Right forelimb (tissue), 1 donor: ENCODE measurements at regions not wholly inside any gene's neighbourhood (a gene's known extent, or its start where the extent isn't known, plus 50 kb on each side); places are given as distances from the start of the nearest gene placed in this dataset.
"Not testable (repeated sequence)": the region's sequence is repeated elsewhere in the genome, so short reads cannot be mapped to it uniquely, and the experiment has no call there.

ENCODE experiments used
- DNase-seq: peaks from one replicate; pipeline ENCODE4 v3.0.0-alpha.2; 2018

GRCh38 chr5:2063380-2063779 lies 180.7 kb upstream of the IRX4 start:
- not testable (repeated sequence) for DNase-seq

- no peak for DNase-seq
Measured at GRCh38 chr5:2052687-2053086, 170.0 kb upstream of the IRX4 start.

- DNase-seq = no peak
Measured at GRCh38 chr5:2049876-2050275, 167.2 kb upstream of the IRX4 start.

- DNase-seq = no peak
Measured at GRCh38 chr5:2048664-2049063, 165.9 kb upstream of the IRX4 start.

- no peak for DNase-seq
Measured at GRCh38 chr5:2047341-2047927, 164.7 kb upstream of the IRX4 start.

- DNase-seq = no peak
Measured at GRCh38 chr5:2044041-2044440, 161.3 kb upstream of the IRX4 start.

GRCh38 chr5:2039180-2039531 lies 156.4 kb upstream of the IRX4 start:
- no peak for DNase-seq

GRCh38 chr5:2038321-2039179 lies 155.8 kb upstream of the IRX4 start:
- peak; percentile 67 for DNase-seq

GRCh38 chr5:2036885-2037284 lies 154.2 kb upstream of the IRX4 start:
- no peak for DNase-seq

- DNase-seq = no peak
Measured at GRCh38 chr5:2032432-2032831, 149.7 kb upstream of the IRX4 start.

GRCh38 chr5:2031581-2031980 lies 148.9 kb upstream of the IRX4 start:
- DNase-seq = no peak

GRCh38 chr5:2030131-2030530 lies 147.4 kb upstream of the IRX4 start:
- DNase-seq = no peak

- DNase-seq = no peak
Measured at GRCh38 chr5:2029206-2029605, 146.5 kb upstream of the IRX4 start.

- DNase-seq = no peak
Measured at GRCh38 chr5:2027790-2028189, 145.1 kb upstream of the IRX4 start.

GRCh38 chr5:2024986-2025721 lies 142.4 kb upstream of the IRX4 start:
- DNase-seq = no peak

GRCh38 chr5:2023196-2023595 lies 140.5 kb upstream of the IRX4 start:
- no peak for DNase-seq

- DNase-seq = no peak
Measured at GRCh38 chr5:2022436-2022835, 139.7 kb upstream of the IRX4 start.

GRCh38 chr5:2021484-2022176 lies 138.9 kb upstream of the IRX4 start:
- DNase-seq = no peak

GRCh38 chr5:2020730-2021129 lies 138.0 kb upstream of the IRX4 start:
- DNase-seq = no peak

- DNase-seq = no peak
Measured at GRCh38 chr5:2019716-2020115, 137.0 kb upstream of the IRX4 start.

GRCh38 chr5:2018390-2018724 lies 135.6 kb upstream of the IRX4 start:
- no peak for DNase-seq

- DNase-seq = no peak
Measured at GRCh38 chr5:2017540-2018389, 135.0 kb upstream of the IRX4 start.

- no peak for DNase-seq
Measured at GRCh38 chr5:2015961-2016360, 133.2 kb upstream of the IRX4 start.
